ENCODE measurements at regions not wholly inside any gene's neighbourhood (a gene's known extent, or its start where the extent isn't known, plus 50 kb on each side); places are given as distances from the start of the nearest gene placed in this dataset.

- Mint-ChIP-seq H3K27me3 (ENCODE audit: low read depth) (no peaks in the 10 kb centered on the region), H3K4me1 (no peaks in the 10 kb centered on the region), H3K36me3 (ENCODE audit: low read depth) (no peaks in the 10 kb centered on the region), H3K9me3 (no peaks in the 10 kb centered on the region), H3K4me3 (no peak overlapping the region), H3K27ac (ENCODE audit: unreplicated experiment) (no peak overlapping the region)
- DNase-seq (ENCODE audit: low read depth, low spot score) = no peak
- TF ChIP-seq CTCF (conservative IDR thresholded peaks at IDR 0.05) = no peak
Observed at GRCh38 chr11:80872116-80872728, 1431.4 kb upstream of the TENM4 start.

- H3K4me3 Mint-ChIP-seq = no peak overlapping the region
- H3K27ac Mint-ChIP-seq (ENCODE audit: unreplicated experiment) = no peak overlapping the region
- no peaks in the 10 kb centered on the region for H3K9me3 Mint-ChIP-seq
- no peak for TF ChIP-seq CTCF (conservative IDR thresholded peaks at IDR 0.05)
- no peaks in the 10 kb centered on the region for H3K4me1 Mint-ChIP-seq
- H3K36me3 Mint-ChIP-seq (ENCODE audit: low read depth) = no peaks in the 10 kb centered on the region
- no peak for DNase-seq (ENCODE audit: low read depth, low spot score)
- H3K27me3 Mint-ChIP-seq (ENCODE audit: low read depth) = no peaks in the 10 kb centered on the region
Observed at GRCh38 chr11:80868831-80869230, 1428.0 kb upstream of the TENM4 start.

- no peaks in the 10 kb centered on the region for H3K36me3 Mint-ChIP-seq (ENCODE audit: low read depth)
- no peaks in the 10 kb centered on the region for H3K9me3 Mint-ChIP-seq
- no peak for TF ChIP-seq CTCF (conservative IDR thresholded peaks at IDR 0.05)
- H3K27ac Mint-ChIP-seq (ENCODE audit: unreplicated experiment) = no peak overlapping the region
- no peak overlapping the region for H3K4me3 Mint-ChIP-seq
- no peaks in the 10 kb centered on the region for H3K4me1 Mint-ChIP-seq
- no peaks in the 10 kb centered on the region for H3K27me3 Mint-ChIP-seq (ENCODE audit: low read depth)
- DNase-seq (ENCODE audit: low read depth, low spot score) = no peak
Observed at GRCh38 chr11:80862011-80862410, 1421.2 kb upstream of the TENM4 start.

- Mint-ChIP-seq H3K4me1 (no peaks in the 10 kb centered on the region), H3K4me3 (no peak overlapping the region), H3K9me3 (no peaks in the 10 kb centered on the region), H3K27ac (ENCODE audit: unreplicated experiment) (no peak overlapping the region), H3K27me3 (ENCODE audit: low read depth) (no peaks in the 10 kb centered on the region), H3K36me3 (ENCODE audit: low read depth) (no peaks in the 10 kb centered on the region)
- TF ChIP-seq CTCF (conservative IDR thresholded peaks at IDR 0.05) = no peak
- DNase-seq (ENCODE audit: low read depth, low spot score) = no peak
Observed at GRCh38 chr11:80861193-80861592, 1420.4 kb upstream of the TENM4 start.

GRCh38 chr11:80860632-80861031 is 1419.8 kb upstream of the TENM4 start:
- no peak for TF ChIP-seq CTCF (conservative IDR thresholded peaks at IDR 0.05)
- Mint-ChIP-seq H3K27ac (ENCODE audit: unreplicated experiment) (no peak overlapping the region), H3K9me3 (no peaks in the 10 kb centered on the region), H3K36me3 (ENCODE audit: low read depth) (no peaks in the 10 kb centered on the region), H3K27me3 (ENCODE audit: low read depth) (no peaks in the 10 kb centered on the region), H3K4me3 (no peak overlapping the region), H3K4me1 (no peaks in the 10 kb centered on the region)
- DNase-seq (ENCODE audit: low read depth, low spot score) = no peak

Data from neural crest cell (in vitro differentiated cells).